ENCODE measurements at regions not wholly inside any gene's neighbourhood (a gene's known extent, or its start where the extent isn't known, plus 50 kb on each side); places are given as distances from the start of the nearest gene placed in this dataset.

- DNase-seq = no peak
Observed at GRCh38 chr2:144333143-144333555, 186.8 kb downstream of the ZEB2 start.

GRCh38 chr2:144332356-144333142 is 187.4 kb downstream of the ZEB2 start:
- peak; percentile 90 for DNase-seq

- DNase-seq = no peak
Observed at GRCh38 chr2:144331674-144332355, 188.1 kb downstream of the ZEB2 start.

GRCh38 chr2:144330951-144331673 is 188.8 kb downstream of the ZEB2 start:
- DNase-seq = no peak

GRCh38 chr2:144329472-144329871 is 190.4 kb downstream of the ZEB2 start:
- no peak for DNase-seq

GRCh38 chr2:144328938-144329337 is 191.0 kb downstream of the ZEB2 start:
- peak; percentile 42 for DNase-seq

- no peak for DNase-seq
Observed at GRCh38 chr2:144326825-144327224, 193.1 kb downstream of the ZEB2 start.

- DNase-seq = peak; percentile 69
Observed at GRCh38 chr2:144325086-144325485, 194.8 kb downstream of the ZEB2 start.

- DNase-seq = no peak
Observed at GRCh38 chr2:144324446-144325045, 195.4 kb downstream of the ZEB2 start.

GRCh38 chr2:144323946-144324345 is 196.0 kb downstream of the ZEB2 start:
- DNase-seq = no peak

- no peak for DNase-seq
Observed at GRCh38 chr2:144322379-144322778, 197.5 kb downstream of the ZEB2 start.

- DNase-seq = peak; percentile 66
Observed at GRCh38 chr2:144320491-144320890, 199.4 kb downstream of the ZEB2 start.

- no peak for DNase-seq
Observed at GRCh38 chr2:144317071-144317738, 202.7 kb downstream of the ZEB2 start.

- no peak for DNase-seq
Observed at GRCh38 chr2:144310889-144311608, 208.9 kb downstream of the ZEB2 start.

GRCh38 chr2:144310484-144310883 is 209.4 kb downstream of the ZEB2 start:
- no peak for DNase-seq

- DNase-seq = no peak
Observed at GRCh38 chr2:144307711-144308110, 212.2 kb downstream of the ZEB2 start.

- no peak for DNase-seq
Observed at GRCh38 chr2:144304202-144304601, 215.7 kb downstream of the ZEB2 start.

- no peak for DNase-seq
Observed at GRCh38 chr2:144300632-144301031, 219.3 kb downstream of the ZEB2 start.

- DNase-seq = no peak
Observed at GRCh38 chr2:144290276-144290675, 229.6 kb downstream of the ZEB2 start.

GRCh38 chr2:144288438-144288837 is 231.5 kb downstream of the ZEB2 start:
- no peak for DNase-seq

- DNase-seq = no peak
Observed at GRCh38 chr2:144285324-144285723, 234.6 kb downstream of the ZEB2 start.

GRCh38 chr2:144281476-144281875 is 238.4 kb downstream of the ZEB2 start:
- DNase-seq = no peak
